ENCODE measurements at regions not wholly inside any gene's neighbourhood (a gene's known extent, or its start where the extent isn't known, plus 50 kb on each side); places are given as distances from the start of the nearest gene placed in this dataset.

- no peak for DNase-seq
- intact Hi-C loops (cut with DNase I): no loop called here
- Histone ChIP-seq H3K9me3 (no peaks in the 10 kb centered on the region), H3K9ac (ENCODE audit: low read depth in 2 of 2, low read length in 2 of 2) (no peak overlapping the region), H3K36me3 (no peaks in the 10 kb centered on the region), H3K4me1 (no peaks in the 10 kb centered on the region), H3K4me3 (no peak overlapping the region), H3K27me3 (no peaks in the 10 kb centered on the region), H3K27ac (no peak overlapping the region)
- TF ChIP-seq CTCF (IDR thresholded peaks at IDR 0.05): no peak
Measured at GRCh38 chr11:110921742-110922521, 209.7 kb upstream of the ARHGAP20 start.

GRCh38 chr11:110919241-110919922, 207.1 kb upstream of the ARHGAP20 start:
- intact Hi-C loops (cut with DNase I): no loop called here
- no peak for DNase-seq
- Histone ChIP-seq H3K9me3 (no peaks in the 10 kb centered on the region), H3K9ac (ENCODE audit: low read depth in 2 of 2, low read length in 2 of 2) (no peak overlapping the region), H3K4me3 (no peak overlapping the region), H3K36me3 (no peaks in the 10 kb centered on the region), H3K4me1 (no peaks in the 10 kb centered on the region), H3K27ac (no peak overlapping the region), H3K27me3 (no peaks in the 10 kb centered on the region)
- TF ChIP-seq CTCF (IDR thresholded peaks at IDR 0.05): no peak

DNA sequence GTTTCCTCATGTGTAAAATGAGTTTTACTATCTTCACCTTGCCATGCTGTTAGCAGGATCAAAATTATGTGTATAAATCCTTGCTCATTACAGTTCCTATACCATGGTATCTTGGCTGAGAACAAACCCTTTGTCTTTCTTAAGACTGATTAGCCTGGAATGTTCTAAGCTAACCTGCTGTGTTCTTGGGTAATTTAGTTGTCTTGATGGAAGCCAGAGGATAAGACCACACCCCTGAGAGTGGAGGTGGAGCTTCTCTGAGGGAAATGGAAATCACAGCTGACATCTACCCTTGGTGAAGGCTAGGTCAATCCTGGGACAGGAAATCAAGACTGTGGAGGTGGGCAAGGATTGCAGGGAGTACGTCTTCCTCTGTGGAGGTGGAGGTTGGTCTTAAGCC, 206.1 kb upstream of the ARHGAP20 start:
- TF ChIP-seq CTCF (IDR thresholded peaks at IDR 0.05): no peak
- no peak for DNase-seq
- intact Hi-C loops (cut with DNase I): no loop called here

DNA sequence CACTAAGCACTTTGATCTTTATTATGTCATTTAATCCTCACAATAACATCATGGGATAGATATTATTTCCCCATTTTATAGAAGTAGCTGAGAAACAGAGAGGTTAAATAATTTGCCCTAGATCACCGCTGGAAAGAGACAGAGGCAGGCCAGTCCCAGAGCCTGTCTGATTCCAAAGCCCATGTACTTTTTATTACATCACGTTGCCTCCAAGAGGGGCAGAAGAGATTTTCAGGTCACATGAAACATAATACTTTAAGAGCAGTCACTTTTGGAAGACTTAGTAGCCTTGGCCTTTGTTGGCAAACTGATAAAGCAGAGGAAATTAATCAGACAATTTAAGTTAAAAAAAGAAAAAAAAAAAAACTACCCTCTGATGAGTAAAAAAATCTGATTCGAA, 200.2 kb upstream of the ARHGAP20 start:
- Histone ChIP-seq H3K27me3 (no peaks in the 10 kb centered on the region), H3K9me3 (no peaks in the 10 kb centered on the region), H3K36me3 (no peaks in the 10 kb centered on the region), H3K4me3 (no peak overlapping the region), H3K9ac (ENCODE audit: low read depth in 2 of 2, low read length in 2 of 2) (no peak overlapping the region), H3K4me1 (peaks cover 1% of the 10 kb centered on the region), H3K27ac (no peak overlapping the region)
- intact Hi-C loops (cut with DNase I): no loop called here
- DNase-seq: no peak
- TF ChIP-seq CTCF (IDR thresholded peaks at IDR 0.05): no peak

More for the DNA sequence above, 206.1 kb upstream of the ARHGAP20 start:
- Histone ChIP-seq H3K9me3 (no peaks in the 10 kb centered on the region), H3K4me1 (no peaks in the 10 kb centered on the region), H3K27ac (no peak overlapping the region), H3K4me3 (no peak overlapping the region), H3K36me3 (no peaks in the 10 kb centered on the region), H3K27me3 (no peaks in the 10 kb centered on the region), H3K9ac (ENCODE audit: low read depth in 2 of 2, low read length in 2 of 2) (no peak overlapping the region)

DNA sequence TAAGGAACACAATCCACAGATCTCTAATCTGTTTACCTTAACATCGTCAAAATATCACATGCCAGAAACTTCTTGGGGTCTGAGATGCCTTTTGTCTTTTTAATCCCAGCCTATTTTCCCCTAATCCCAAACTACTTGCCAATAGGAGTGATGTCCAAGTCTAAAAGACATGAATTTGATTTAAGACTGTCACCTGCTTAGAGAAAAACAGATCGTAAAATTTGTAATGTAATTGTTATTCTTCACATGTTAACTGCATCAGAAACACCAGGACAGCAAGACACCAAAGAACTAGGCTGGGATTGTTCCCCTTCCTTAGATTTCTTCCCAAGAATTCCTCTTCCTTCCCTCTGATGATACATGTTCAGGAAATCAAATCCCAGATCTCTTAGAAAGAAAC, 198.1 kb upstream of the ARHGAP20 start:
- H3K4me1 ChIP-seq: peaks cover 6% of the 10 kb centered on the region
- no peak for TF ChIP-seq CTCF (IDR thresholded peaks at IDR 0.05)
- H3K36me3 ChIP-seq: no peaks in the 10 kb centered on the region
- no peaks in the 10 kb centered on the region for H3K27me3 ChIP-seq
- H3K27ac ChIP-seq: no peak overlapping the region
- intact Hi-C loops (cut with DNase I): no loop called here
- H3K9me3 ChIP-seq: no peaks in the 10 kb centered on the region
- no peak overlapping the region for H3K9ac ChIP-seq (ENCODE audit: low read depth in 2 of 2, low read length in 2 of 2)
- DNase-seq: no peak
- H3K4me3 ChIP-seq: no peak overlapping the region
